SK-N-SH treated with all-trans-retinoic acid at 6 μM for 48 hours (cell line): ENCODE measurements at regions not wholly inside any gene's neighbourhood (a gene's known extent, or its start where the extent isn't known, plus 50 kb on each side); places are given as distances from the start of the nearest gene placed in this dataset.

ENCODE experiments used
- ATAC-seq: fragments of 200-7000 bp; cut with Tn5 transposase; 3 replicates; pipeline ENCODE4 v1.9.1; 2020; ENCODE audit warnings: mild to moderate bottlenecking, moderate library complexity
- ARNTL ChIP-seq: fragments of 450-650 bp; formaldehyde crosslinking; IDR thresholded peaks from 2 replicates; pipeline ENCODE4 v1.5.0; 2020; ENCODE audit warnings: low read depth, mild to moderate bottlenecking, moderate library complexity, borderline replicate concordance
- BACH2 ChIP-seq: fragments of 250-450 bp; sonication (Bioruptor Pico); IDR thresholded peaks from 2 replicates; pipeline ENCODE4 v1.9.0; 2021; ENCODE audit warnings: mild to moderate bottlenecking, borderline replicate concordance
- CSDC2 ChIP-seq: fragments of 250-450 bp; sonication (Bioruptor Pico); IDR thresholded peaks from 2 replicates; pipeline ENCODE4 v1.5.0; 2020; ENCODE audit warnings: mild to moderate bottlenecking, moderate library complexity
- ESRRG ChIP-seq: fragments of 250-450 bp; sonication (Bioruptor Pico); IDR thresholded peaks from 2 replicates; pipeline ENCODE4 v1.6.1; 2021; ENCODE audit warnings: mild to moderate bottlenecking
- GLIS3 ChIP-seq: fragments of 250-450 bp; sonication (Bioruptor Pico); IDR thresholded peaks from 2 replicates; pipeline ENCODE4 v1.5.0; 2020; ENCODE audit warnings: mild to moderate bottlenecking, moderate library complexity
- ISL1 ChIP-seq: fragments of 250-450 bp; sonication (Bioruptor Pico); IDR thresholded peaks from 2 replicates; pipeline ENCODE4 v2.1.2; 2022; ENCODE audit warnings: mild to moderate bottlenecking, moderate library complexity
- OSR1 ChIP-seq: fragments of 250-450 bp; sonication (Bioruptor Pico); IDR thresholded peaks from 2 replicates; pipeline ENCODE4 v1.8.0; 2022; ENCODE audit warnings: moderate library complexity, mild to moderate bottlenecking, inconsistent platforms
- PPARA ChIP-seq: fragments of 250-450 bp; sonication (Bioruptor Pico); IDR thresholded peaks from 2 replicates; pipeline ENCODE4 v1.5.0; 2020; ENCODE audit warnings: mild to moderate bottlenecking, borderline replicate concordance
- RARB ChIP-seq: fragments of 250-450 bp; sonication (Bioruptor Pico); IDR thresholded peaks from 2 replicates; pipeline ENCODE4 v1.8.0; 2021; ENCODE audit warnings: mild to moderate bottlenecking, moderate library complexity
- SNAI2 ChIP-seq: fragments of 250-450 bp; sonication (Bioruptor Pico); IDR thresholded peaks from 2 replicates; pipeline ENCODE4 v1.5.0; 2020; ENCODE audit warnings: mild to moderate bottlenecking, moderate library complexity
- TCF4 ChIP-seq: fragments of 250-450 bp; sonication (Bioruptor Pico); IDR thresholded peaks from 2 replicates; pipeline ENCODE4 v1.8.0; 2021; ENCODE audit warnings: mild to moderate bottlenecking, moderate library complexity, borderline replicate concordance
- TOX ChIP-seq: fragments of 250-450 bp; sonication (Bioruptor Pico); IDR thresholded peaks from 2 replicates; pipeline ENCODE4 v1.8.0; 2021; ENCODE audit warnings: mild to moderate bottlenecking, moderate library complexity, borderline replicate concordance
- ZFP3 ChIP-seq: fragments of 250-450 bp; sonication (Bioruptor Pico); IDR thresholded peaks from 2 replicates; pipeline ENCODE4 v1.5.0; 2020; ENCODE audit warnings: mild to moderate bottlenecking, moderate library complexity
- ZFP30 ChIP-seq: fragments of 450-650 bp; formaldehyde crosslinking; IDR thresholded peaks from 2 replicates; pipeline ENCODE4 v1.5.0; 2022; ENCODE audit warnings: mild to moderate bottlenecking, moderate library complexity
- ZNF565 ChIP-seq: fragments of 450-650 bp; formaldehyde crosslinking; conservative IDR thresholded peaks from 2 replicates; pipeline ENCODE4 v1.5.0; 2020; ENCODE audit warnings: low read depth, mild to moderate bottlenecking, moderate library complexity
- ZNF70 ChIP-seq: fragments of 450-650 bp; formaldehyde crosslinking; IDR thresholded peaks from 2 replicates; pipeline ENCODE4 v1.5.0; 2020; ENCODE audit warnings: mild to moderate bottlenecking, moderate library complexity
- ZNF8 ChIP-seq: fragments of 450-650 bp; formaldehyde crosslinking; IDR thresholded peaks from 2 replicates; pipeline ENCODE4 v1.5.0; 2020; ENCODE audit warnings: mild to moderate bottlenecking, moderate library complexity
- TF ChIP-seq, protein P1 (sequence below): fragments of 250-450 bp; sonication (Bioruptor Pico); IDR thresholded peaks from 2 replicates; pipeline ENCODE4 v1.8.0; 2021; ENCODE audit warnings: low read depth, mild to moderate bottlenecking, moderate library complexity, borderline replicate concordance
- TF ChIP-seq, protein P2 (sequence below): fragments of 250-450 bp; sonication (Bioruptor Pico); IDR thresholded peaks from 2 replicates; pipeline ENCODE4 v1.5.0; 2020; ENCODE audit warnings: mild to moderate bottlenecking, moderate library complexity
- TF ChIP-seq, protein P3 (sequence below): fragments of 250-450 bp; sonication (Bioruptor Pico); IDR thresholded peaks from 2 replicates; pipeline ENCODE4 v1.5.1; 2021; ENCODE audit warnings: mild to moderate bottlenecking, moderate library complexity
- TF ChIP-seq, protein P4 (sequence below): fragments of 250-450 bp; sonication (Bioruptor Pico); IDR thresholded peaks from 2 replicates; pipeline ENCODE4 v1.5.1; 2020; ENCODE audit warnings: low read depth, mild to moderate bottlenecking, moderate library complexity
- TF ChIP-seq, protein P5 (sequence below): fragments of 250-450 bp; sonication (Bioruptor Pico); IDR thresholded peaks from 2 replicates; pipeline ENCODE4 v1.8.0; 2020; ENCODE audit warnings: mild to moderate bottlenecking, moderate library complexity, borderline replicate concordance

DNA sequence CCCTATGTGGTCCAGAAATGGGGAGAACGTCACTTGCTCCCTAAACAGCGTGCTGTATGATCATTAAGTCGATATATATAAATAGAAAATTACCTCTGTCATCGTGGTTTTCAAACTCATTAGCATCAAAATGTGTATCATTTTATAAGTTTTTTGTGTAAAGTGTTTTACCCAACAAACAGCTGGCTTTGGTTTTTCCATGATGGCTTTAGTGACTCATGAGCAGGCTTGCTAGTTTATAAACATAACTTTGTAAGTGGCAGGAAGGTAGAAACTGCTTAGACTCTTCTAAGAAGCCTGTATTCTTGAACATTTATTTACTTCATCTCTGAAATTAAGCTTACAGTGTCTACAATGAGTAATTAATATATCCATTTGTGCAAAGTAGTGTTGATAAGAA is 108.4 kb upstream of the DIPK2B start:
- no peak for ATAC-seq
- no peak for TF ChIP-seq ZFP30
- TF ChIP-seq RARB (CRISPR knock-in tag): no peak
- TF ChIP-seq, protein P1, sequence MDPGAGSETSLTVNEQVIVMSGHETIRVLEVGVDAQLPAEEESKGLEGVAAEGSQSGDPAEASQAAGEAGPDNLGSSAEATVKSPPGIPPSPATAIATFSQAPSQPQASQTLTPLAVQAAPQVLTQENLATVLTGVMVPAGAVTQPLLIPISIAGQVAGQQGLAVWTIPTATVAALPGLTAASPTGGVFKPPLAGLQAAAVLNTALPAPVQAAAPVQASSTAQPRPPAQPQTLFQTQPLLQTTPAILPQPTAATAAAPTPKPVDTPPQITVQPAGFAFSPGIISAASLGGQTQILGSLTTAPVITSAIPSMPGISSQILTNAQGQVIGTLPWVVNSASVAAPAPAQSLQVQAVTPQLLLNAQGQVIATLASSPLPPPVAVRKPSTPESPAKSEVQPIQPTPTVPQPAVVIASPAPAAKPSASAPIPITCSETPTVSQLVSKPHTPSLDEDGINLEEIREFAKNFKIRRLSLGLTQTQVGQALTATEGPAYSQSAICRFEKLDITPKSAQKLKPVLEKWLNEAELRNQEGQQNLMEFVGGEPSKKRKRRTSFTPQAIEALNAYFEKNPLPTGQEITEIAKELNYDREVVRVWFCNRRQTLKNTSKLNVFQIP (CRISPR knock-in tag): no peak
- TF ChIP-seq TCF4 (CRISPR knock-in tag): no peak
- no peak for TF ChIP-seq ISL1 (CRISPR knock-in tag)

DNA sequence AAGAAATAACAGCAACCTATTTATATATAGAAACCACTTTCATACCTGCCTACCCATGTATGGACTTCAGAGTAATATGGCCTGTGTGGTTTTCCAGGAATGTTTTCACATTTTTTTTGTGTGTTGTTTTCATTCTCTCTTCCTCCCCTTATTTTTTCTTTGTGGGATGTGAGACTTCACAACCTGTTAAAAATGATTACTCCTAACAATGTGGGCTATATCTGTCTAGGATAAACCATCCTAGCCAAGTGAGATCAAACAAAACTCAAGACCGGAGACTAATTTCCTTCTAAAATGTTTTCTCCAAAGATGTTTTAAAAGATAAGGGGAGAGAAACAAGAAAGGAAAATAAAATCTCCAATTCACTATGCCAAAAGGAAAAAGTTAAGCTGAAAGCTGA is 106.1 kb upstream of the DIPK2B start:
- no peak for TF ChIP-seq ARNTL (CRISPR knock-in tag)
- no peak for TF ChIP-seq ISL1 (CRISPR knock-in tag)
- TF ChIP-seq, protein P2, sequence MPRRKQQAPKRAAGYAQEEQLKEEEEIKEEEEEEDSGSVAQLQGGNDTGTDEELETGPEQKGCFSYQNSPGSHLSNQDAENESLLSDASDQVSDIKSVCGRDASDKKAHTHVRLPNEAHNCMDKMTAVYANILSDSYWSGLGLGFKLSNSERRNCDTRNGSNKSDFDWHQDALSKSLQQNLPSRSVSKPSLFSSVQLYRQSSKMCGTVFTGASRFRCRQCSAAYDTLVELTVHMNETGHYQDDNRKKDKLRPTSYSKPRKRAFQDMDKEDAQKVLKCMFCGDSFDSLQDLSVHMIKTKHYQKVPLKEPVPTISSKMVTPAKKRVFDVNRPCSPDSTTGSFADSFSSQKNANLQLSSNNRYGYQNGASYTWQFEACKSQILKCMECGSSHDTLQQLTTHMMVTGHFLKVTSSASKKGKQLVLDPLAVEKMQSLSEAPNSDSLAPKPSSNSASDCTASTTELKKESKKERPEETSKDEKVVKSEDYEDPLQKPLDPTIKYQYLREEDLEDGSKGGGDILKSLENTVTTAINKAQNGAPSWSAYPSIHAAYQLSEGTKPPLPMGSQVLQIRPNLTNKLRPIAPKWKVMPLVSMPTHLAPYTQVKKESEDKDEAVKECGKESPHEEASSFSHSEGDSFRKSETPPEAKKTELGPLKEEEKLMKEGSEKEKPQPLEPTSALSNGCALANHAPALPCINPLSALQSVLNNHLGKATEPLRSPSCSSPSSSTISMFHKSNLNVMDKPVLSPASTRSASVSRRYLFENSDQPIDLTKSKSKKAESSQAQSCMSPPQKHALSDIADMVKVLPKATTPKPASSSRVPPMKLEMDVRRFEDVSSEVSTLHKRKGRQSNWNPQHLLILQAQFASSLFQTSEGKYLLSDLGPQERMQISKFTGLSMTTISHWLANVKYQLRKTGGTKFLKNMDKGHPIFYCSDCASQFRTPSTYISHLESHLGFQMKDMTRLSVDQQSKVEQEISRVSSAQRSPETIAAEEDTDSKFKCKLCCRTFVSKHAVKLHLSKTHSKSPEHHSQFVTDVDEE: no peak
- no peak for TF ChIP-seq CSDC2 (CRISPR knock-in tag)
- TF ChIP-seq TCF4 (CRISPR knock-in tag): no peak
- no peak for TF ChIP-seq PPARA (CRISPR knock-in tag)
- no peak for TF ChIP-seq ESRRG (CRISPR knock-in tag)
- no peak for TF ChIP-seq ZNF8 (CRISPR knock-in tag)
- TF ChIP-seq TOX (CRISPR knock-in tag): no peak
- TF ChIP-seq, protein P3, sequence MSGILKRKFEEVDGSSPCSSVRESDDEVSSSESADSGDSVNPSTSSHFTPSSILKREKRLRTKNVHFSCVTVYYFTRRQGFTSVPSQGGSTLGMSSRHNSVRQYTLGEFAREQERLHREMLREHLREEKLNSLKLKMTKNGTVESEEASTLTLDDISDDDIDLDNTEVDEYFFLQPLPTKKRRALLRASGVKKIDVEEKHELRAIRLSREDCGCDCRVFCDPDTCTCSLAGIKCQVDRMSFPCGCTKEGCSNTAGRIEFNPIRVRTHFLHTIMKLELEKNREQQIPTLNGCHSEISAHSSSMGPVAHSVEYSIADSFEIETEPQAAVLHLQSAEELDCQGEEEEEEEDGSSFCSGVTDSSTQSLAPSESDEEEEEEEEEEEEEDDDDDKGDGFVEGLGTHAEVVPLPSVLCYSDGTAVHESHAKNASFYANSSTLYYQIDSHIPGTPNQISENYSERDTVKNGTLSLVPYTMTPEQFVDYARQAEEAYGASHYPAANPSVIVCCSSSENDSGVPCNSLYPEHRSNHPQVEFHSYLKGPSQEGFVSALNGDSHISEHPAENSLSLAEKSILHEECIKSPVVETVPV (CRISPR knock-in tag): no peak
- TF ChIP-seq SNAI2 (CRISPR knock-in tag): no peak
- TF ChIP-seq GLIS3: no peak
- TF ChIP-seq ZNF565 (CRISPR knock-in tag): no peak
- TF ChIP-seq ZNF70 (CRISPR knock-in tag): no peak
- TF ChIP-seq ZFP3 (CRISPR knock-in tag): no peak
- TF ChIP-seq, protein P4, sequence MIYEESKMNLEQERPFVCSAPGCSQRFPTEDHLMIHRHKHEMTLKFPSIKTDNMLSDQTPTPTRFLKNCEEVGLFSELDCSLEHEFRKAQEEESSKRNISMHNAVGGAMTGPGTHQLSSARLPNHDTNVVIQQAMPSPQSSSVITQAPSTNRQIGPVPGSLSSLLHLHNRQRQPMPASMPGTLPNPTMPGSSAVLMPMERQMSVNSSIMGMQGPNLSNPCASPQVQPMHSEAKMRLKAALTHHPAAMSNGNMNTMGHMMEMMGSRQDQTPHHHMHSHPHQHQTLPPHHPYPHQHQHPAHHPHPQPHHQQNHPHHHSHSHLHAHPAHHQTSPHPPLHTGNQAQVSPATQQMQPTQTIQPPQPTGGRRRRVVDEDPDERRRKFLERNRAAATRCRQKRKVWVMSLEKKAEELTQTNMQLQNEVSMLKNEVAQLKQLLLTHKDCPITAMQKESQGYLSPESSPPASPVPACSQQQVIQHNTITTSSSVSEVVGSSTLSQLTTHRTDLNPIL (CRISPR knock-in tag): no peak
- TF ChIP-seq, protein P1 (CRISPR knock-in tag): no peak
- no peak for TF ChIP-seq ZFP30
- no peak for TF ChIP-seq RARB (CRISPR knock-in tag)
- no peak for TF ChIP-seq BACH2 (CRISPR knock-in tag)
- TF ChIP-seq, all 23 proteins: peak for 0
- ATAC-seq: peak; percentile 50

DNA sequence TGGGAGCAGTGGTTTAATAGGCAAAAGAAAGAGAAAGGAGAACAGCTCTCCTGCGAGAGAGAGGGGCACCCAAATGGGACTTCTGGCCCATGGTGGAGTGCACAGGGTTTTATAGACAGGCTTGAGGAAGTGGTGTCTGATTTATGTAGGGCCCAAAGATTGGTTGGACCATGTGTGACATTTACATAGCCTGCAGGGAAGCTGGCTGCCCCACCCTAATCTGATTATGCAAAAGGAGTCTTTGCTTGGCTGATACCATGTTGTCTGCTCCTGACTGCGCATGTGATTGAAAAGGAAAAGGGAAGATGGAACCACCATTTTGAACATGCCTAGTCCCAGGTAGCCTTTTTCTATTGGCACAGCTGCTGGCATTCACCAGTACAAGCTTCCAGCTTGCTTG is 100.0 kb upstream of the DIPK2B start:
- no peak for ATAC-seq
- TF ChIP-seq SNAI2 (CRISPR knock-in tag) (no peak), ESRRG (CRISPR knock-in tag) (no peak), ZNF565 (CRISPR knock-in tag) (no peak), ZNF8 (CRISPR knock-in tag) (no peak), OSR1 (CRISPR knock-in tag) (no peak), GLIS3 (no peak)
- TF ChIP-seq, protein P5, sequence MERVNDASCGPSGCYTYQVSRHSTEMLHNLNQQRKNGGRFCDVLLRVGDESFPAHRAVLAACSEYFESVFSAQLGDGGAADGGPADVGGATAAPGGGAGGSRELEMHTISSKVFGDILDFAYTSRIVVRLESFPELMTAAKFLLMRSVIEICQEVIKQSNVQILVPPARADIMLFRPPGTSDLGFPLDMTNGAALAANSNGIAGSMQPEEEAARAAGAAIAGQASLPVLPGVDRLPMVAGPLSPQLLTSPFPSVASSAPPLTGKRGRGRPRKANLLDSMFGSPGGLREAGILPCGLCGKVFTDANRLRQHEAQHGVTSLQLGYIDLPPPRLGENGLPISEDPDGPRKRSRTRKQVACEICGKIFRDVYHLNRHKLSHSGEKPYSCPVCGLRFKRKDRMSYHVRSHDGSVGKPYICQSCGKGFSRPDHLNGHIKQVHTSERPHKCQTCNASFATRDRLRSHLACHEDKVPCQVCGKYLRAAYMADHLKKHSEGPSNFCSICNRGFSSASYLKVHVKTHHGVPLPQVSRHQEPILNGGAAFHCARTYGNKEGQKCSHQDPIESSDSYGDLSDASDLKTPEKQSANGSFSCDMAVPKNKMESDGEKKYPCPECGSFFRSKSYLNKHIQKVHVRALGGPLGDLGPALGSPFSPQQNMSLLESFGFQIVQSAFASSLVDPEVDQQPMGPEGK (CRISPR knock-in tag): no peak
- TF ChIP-seq, protein P2: no peak
- TF ChIP-seq, protein P1 (CRISPR knock-in tag): no peak
